GM23338 (cell line): ENCODE measurements at regions not wholly inside any gene's neighbourhood (a gene's known extent, or its start where the extent isn't known, plus 50 kb on each side); places are given as distances from the start of the nearest gene placed in this dataset.

Experiments used
- CREB1 ChIP-seq: fragments of 250-450 bp; sonication (Bioruptor Pico); IDR thresholded peaks from 2 replicates; pipeline ENCODE4 v1.5.0; 2020; ENCODE audit warnings: low read depth, mild to moderate bottlenecking, moderate library complexity
- EZH2phosphoT487 ChIP-seq: fragments of 200-600 bp; sonication (generic); IDR thresholded peaks from one replicate; pipeline ENCODE4 v1.8.1; 2018; ENCODE audit warnings: antibody characterized with exemption; ENCODE audit not compliant: unreplicated experiment
- ZNF114 ChIP-seq: fragments of 250-450 bp; sonication (Bioruptor Pico); IDR thresholded peaks from 2 replicates; pipeline ENCODE4 v1.5.0; 2020; ENCODE audit warnings: mild to moderate bottlenecking, moderate library complexity
- TF ChIP-seq, protein P1 (sequence below): fragments of 250-450 bp; sonication (Bioruptor Pico); IDR thresholded peaks from 2 replicates; pipeline ENCODE4 v1.5.0; 2020; ENCODE audit warnings: mild to moderate bottlenecking, moderate library complexity
- TF ChIP-seq, protein P2 (sequence below): IDR thresholded peaks from 2 replicates; pipeline ENCODE4 v1.6.1; 2016; ENCODE audit warnings: antibody characterized with exemption
- TF ChIP-seq, protein P3 (sequence below): IDR thresholded peaks from one replicate; pipeline ENCODE4 v1.6.1; 2018; ENCODE audit warnings: antibody characterized with exemption; ENCODE audit not compliant: unreplicated experiment

DNA sequence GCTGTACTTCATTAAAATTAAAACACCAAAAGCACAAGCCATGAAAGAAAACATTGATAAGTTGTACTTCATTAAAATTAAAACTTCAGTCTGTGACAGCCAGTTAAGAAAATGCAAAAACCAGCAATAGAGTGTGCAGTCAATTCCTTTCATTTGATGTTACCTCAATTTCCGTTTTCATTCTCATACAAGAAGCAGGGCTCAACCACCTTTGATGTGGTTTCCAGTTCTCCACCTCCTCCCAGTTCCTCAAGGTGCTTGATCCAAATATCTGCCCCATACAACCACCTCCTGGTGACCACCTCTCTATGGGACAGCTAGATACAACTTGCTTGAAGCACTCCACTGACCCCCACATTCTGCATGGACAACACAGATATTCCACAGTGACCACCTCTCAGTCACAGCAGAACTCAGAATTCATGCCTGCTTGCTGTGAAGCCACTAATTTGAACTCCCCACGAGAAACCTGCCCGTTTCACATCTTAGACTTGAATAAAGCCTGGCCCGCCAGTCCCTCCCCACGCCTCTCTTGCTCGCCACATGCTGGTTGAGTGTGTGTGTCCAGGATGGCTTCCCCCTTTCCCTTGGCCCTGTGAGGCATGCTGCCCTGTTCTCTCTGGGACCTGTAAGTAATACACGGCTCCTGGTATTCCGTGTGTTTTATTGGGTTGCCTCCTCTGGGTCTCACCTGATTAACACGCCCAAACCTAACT lies 66.1 kb downstream of the FAM50B start (continued):
- TF ChIP-seq, protein P1, sequence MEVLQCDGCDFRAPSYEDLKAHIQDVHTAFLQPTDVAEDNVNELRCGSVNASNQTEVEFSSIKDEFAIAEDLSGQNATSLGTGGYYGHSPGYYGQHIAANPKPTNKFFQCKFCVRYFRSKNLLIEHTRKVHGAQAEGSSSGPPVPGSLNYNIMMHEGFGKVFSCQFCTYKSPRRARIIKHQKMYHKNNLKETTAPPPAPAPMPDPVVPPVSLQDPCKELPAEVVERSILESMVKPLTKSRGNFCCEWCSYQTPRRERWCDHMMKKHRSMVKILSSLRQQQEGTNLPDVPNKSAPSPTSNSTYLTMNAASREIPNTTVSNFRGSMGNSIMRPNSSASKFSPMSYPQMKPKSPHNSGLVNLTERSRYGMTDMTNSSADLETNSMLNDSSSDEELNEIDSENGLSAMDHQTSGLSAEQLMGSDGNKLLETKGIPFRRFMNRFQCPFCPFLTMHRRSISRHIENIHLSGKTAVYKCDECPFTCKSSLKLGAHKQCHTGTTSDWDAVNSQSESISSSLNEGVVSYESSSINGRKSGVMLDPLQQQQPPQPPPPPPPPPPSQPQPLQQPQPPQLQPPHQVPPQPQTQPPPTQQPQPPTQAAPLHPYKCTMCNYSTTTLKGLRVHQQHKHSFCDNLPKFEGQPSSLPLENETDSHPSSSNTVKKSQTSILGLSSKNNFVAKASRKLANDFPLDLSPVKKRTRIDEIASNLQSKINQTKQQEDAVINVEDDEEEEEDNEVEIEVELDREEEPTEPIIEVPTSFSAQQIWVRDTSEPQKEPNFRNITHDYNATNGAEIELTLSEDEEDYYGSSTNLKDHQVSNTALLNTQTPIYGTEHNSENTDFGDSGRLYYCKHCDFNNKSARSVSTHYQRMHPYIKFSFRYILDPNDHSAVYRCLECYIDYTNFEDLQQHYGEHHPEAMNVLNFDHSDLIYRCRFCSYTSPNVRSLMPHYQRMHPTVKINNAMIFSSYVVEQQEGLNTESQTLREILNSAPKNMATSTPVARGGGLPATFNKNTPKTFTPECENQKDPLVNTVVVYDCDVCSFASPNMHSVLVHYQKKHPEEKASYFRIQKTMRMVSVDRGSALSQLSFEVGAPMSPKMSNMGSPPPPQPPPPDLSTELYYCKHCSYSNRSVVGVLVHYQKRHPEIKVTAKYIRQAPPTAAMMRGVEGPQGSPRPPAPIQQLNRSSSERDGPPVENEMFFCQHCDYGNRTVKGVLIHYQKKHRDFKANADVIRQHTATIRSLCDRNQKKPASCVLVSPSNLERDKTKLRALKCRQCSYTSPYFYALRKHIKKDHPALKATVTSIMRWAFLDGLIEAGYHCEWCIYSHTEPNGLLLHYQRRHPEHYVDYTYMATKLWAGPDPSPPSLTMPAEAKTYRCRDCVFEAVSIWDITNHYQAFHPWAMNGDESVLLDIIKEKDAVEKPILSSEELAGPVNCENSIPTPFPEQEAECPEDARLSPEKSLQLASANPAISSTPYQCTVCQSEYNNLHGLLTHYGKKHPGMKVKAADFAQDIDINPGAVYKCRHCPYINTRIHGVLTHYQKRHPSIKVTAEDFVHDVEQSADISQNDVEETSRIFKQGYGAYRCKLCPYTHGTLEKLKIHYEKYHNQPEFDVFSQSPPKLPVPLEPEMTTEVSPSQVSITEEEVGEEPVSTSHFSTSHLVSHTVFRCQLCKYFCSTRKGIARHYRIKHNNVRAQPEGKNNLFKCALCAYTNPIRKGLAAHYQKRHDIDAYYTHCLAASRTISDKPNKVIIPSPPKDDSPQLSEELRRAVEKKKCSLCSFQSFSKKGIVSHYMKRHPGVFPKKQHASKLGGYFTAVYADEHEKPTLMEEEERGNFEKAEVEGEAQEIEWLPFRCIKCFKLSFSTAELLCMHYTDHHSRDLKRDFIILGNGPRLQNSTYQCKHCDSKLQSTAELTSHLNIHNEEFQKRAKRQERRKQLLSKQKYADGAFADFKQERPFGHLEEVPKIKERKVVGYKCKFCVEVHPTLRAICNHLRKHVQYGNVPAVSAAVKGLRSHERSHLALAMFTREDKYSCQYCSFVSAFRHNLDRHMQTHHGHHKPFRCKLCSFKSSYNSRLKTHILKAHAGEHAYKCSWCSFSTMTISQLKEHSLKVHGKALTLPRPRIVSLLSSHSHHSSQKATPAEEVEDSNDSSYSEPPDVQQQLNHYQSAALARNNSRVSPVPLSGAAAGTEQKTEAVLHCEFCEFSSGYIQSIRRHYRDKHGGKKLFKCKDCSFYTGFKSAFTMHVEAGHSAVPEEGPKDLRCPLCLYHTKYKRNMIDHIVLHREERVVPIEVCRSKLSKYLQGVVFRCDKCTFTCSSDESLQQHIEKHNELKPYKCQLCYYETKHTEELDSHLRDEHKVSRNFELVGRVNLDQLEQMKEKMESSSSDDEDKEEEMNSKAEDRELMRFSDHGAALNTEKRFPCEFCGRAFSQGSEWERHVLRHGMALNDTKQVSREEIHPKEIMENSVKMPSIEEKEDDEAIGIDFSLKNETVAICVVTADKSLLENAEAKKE (CRISPR knock-in tag) = no peak
- TF ChIP-seq CREB1 (CRISPR knock-in tag) = no peak
- no peak for TF ChIP-seq EZH2phosphoT487
- TF ChIP-seq, protein P2, sequence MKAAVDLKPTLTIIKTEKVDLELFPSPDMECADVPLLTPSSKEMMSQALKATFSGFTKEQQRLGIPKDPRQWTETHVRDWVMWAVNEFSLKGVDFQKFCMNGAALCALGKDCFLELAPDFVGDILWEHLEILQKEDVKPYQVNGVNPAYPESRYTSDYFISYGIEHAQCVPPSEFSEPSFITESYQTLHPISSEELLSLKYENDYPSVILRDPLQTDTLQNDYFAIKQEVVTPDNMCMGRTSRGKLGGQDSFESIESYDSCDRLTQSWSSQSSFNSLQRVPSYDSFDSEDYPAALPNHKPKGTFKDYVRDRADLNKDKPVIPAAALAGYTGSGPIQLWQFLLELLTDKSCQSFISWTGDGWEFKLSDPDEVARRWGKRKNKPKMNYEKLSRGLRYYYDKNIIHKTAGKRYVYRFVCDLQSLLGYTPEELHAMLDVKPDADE = no peak
- no peak for TF ChIP-seq ZNF114 (CRISPR knock-in tag)
- TF ChIP-seq, protein P3, sequence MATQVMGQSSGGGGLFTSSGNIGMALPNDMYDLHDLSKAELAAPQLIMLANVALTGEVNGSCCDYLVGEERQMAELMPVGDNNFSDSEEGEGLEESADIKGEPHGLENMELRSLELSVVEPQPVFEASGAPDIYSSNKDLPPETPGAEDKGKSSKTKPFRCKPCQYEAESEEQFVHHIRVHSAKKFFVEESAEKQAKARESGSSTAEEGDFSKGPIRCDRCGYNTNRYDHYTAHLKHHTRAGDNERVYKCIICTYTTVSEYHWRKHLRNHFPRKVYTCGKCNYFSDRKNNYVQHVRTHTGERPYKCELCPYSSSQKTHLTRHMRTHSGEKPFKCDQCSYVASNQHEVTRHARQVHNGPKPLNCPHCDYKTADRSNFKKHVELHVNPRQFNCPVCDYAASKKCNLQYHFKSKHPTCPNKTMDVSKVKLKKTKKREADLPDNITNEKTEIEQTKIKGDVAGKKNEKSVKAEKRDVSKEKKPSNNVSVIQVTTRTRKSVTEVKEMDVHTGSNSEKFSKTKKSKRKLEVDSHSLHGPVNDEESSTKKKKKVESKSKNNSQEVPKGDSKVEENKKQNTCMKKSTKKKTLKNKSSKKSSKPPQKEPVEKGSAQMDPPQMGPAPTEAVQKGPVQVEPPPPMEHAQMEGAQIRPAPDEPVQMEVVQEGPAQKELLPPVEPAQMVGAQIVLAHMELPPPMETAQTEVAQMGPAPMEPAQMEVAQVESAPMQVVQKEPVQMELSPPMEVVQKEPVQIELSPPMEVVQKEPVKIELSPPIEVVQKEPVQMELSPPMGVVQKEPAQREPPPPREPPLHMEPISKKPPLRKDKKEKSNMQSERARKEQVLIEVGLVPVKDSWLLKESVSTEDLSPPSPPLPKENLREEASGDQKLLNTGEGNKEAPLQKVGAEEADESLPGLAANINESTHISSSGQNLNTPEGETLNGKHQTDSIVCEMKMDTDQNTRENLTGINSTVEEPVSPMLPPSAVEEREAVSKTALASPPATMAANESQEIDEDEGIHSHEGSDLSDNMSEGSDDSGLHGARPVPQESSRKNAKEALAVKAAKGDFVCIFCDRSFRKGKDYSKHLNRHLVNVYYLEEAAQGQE = no peak
